Stimulated activated CD4-positive, alpha-beta T cell treated with anti-CD3 and anti-CD28 coated beads, TNF-alpha, amount 100 ng/mL, for 24 hours (primary cell): ENCODE measurements at regions not wholly inside any gene's neighbourhood (a gene's known extent, or its start where the extent isn't known, plus 50 kb on each side); places are given as distances from the start of the nearest gene placed in this dataset.

Experiments used
- DNase-seq, 3 experiments: peaks; one replicate each; pipeline ENCODE4 v3.0.0-alpha.2; 2020; ENCODE audit warnings: low read depth in 3 of 3

DNA sequence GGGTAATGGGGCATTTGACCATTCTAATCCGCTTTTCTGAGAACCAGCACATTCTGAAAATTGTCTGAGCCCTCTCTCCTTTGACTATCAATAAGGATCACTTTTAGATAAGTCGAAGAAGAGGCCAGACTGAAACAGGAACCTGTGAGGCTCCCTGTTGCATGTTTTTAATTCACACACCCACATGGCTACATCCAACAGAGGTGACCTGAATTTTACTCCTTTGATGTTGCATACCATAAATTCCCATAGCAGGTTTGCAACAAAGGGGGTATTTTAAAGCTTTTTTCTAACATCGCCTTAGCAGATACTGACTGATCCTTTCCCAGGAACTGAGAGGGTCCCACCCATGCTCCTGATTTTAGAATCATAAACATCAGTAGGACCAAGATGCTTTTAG is 450.8 kb downstream of the USP25 start:
- no peak for DNase-seq

DNA sequence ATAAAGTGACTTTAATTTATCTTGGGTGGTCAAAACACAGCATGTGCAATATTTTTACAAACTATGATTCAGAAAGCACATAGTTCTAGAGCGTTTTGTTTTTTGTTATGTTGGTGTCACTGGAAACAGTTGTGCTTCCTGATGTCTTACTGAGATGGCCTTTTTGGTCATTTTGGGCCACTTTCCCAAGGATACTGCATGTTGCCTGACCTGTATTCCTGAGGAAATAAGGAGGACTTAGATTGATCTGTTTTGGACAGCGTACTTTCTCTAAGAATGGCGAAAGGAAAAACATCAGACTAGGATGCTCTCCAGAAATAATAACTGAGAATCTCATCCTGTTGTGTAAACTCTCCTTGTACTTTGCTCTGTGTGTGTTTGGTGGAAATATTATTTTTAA is 451.2 kb downstream of the USP25 start:
- no peak for DNase-seq

DNA sequence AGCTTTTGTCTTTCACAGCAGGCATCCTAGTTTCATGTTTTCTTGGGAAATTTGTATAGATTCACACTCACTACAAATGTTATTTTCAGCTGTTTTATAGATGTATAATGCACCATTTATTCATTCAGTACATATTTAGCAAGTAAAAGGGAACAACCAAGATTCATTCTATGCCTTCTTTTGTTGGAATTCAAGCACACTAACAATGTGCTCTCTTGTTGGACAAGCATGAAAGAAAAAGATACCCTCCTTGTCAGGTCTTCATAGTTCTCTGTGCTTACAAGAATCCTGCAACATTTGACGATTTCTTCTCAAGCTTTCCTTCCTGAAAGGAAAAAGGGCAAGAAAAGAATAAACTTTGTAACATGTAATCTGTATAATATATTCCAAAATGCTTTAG is 456.0 kb downstream of the USP25 start:
- DNase-seq: no peak

DNA sequence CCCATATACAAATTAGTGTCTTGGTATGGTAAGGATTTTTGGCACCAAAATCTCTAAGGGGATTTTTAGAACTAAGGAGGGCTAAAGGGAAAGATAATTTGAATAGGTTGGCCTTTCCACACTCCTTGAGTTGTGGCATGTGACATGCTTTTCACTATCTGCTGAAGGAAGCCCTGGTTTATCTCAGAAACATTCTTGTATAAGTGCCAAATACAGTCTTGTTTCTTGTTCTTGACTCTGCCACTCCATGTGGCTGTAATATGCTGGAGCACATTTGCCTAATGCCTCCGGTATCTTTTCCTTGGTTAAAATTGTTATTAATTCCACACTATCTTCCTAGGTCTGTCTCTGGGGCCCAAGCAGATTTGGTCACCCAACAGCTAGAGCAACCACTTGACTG is 457.0 kb downstream of the USP25 start:
- DNase-seq: no peak

DNA sequence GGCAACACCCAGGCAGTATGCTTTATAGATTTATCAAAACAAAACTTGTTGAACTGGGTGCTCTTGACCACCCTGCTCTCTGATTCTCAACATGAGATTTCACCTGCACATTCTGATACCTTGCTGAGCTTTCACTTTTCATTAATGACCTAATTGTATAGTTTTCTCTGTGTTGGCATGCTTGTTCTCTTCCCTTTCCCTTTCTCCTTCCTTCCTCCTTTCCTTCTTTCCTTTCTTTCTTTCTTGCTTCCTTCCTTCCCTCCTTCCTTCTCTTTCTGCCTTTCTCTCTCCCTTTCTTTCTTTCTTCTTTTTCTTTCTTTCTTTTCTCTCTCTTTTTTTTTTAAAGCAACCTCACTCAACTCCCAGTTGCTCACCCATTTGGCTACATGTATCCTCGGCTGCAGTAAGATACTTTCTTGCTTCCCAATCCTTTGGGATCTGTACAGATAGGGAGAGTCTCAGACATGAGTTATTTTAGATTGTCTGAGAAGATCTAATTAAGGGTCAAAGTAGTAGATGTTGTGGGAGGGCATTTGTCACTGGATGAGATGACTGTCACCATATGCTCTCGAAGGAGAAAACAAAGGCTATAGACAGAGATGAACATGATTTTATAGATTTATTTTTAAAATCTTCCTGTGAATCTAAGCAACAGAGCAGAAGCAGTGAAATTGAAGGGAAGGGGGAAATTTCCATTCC is 458.0 kb downstream of the USP25 start:
- DNase-seq: no peak

DNA sequence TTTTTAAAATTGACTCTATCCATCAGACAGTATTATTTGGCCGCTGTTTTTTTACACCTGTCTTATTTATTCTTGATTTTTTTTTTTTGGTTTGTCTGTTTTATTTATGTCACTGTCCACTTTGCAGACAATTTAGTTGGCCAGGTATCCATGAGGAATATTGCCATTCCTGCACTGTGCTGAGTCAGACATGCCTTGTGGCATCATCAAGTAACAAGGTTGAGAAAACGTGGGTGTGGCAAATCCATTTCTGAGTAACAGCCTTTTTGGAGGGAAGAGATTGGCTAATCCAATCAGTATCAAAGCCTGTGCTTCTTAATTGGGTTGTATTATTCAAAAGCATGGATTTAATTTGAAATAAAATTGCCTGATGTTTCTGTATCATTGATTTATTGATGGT is 463.1 kb downstream of the USP25 start:
- no peak for DNase-seq

DNA sequence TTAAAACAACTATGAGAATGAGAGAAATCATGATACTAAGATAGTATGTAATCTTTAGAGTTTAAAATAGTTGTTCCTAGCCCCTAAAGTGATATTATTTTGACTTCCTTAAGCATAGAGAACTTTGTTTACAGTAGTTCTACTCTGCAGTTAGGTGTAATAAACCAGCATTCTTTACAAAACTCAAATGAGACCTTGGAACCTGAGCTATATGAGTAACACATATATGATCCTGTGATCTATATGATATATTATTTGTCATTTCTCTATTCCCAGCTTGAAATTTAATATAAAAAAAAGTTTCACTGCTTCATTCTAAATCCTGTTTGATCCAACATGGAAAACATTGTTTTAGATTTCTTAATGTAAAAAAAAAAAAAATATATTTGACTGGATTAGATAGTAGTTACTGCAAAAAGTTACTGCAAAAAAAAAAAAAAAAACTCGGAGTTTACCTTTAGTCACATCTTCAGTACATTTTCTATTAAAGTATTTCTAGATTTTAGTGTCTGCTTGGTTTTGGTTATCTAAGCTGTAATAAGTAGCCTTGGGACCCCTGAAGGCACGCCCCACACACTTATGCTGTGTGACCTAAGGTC is 463.8 kb downstream of the USP25 start:
- no peak for DNase-seq

DNA sequence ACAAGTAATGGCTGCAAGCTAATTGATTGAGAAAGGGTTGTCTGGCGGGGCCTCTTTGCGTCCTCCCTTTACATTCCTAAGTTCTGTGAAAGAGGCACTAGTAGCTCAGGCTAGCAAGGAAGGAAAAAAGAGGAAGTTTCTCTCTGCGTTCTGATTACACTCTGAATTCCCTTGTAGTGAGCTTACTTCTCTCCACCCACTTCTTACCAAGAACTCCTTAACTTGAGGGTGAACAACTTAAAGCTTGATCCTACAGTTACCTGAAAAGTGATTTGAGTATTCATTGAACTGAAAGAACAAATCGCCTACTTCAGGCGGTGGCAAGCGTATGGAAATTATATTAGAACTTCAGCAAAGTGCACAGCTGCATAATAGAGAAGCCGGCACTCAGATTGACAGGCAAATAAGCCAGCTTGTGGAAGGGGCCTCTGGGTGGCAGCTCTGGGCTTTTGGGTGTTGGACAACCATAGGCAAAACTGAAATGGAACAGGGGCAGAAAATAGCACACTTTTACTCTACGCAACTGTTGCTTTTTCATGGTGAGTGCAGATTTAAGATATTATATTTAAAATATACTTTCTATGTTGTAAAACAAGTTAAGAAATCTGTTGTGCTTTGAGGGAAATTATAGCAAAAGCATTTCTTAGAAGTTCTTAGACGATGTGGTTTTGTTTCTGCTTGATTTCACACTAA is 464.5 kb downstream of the USP25 start:
- DNase-seq: no peak

DNA sequence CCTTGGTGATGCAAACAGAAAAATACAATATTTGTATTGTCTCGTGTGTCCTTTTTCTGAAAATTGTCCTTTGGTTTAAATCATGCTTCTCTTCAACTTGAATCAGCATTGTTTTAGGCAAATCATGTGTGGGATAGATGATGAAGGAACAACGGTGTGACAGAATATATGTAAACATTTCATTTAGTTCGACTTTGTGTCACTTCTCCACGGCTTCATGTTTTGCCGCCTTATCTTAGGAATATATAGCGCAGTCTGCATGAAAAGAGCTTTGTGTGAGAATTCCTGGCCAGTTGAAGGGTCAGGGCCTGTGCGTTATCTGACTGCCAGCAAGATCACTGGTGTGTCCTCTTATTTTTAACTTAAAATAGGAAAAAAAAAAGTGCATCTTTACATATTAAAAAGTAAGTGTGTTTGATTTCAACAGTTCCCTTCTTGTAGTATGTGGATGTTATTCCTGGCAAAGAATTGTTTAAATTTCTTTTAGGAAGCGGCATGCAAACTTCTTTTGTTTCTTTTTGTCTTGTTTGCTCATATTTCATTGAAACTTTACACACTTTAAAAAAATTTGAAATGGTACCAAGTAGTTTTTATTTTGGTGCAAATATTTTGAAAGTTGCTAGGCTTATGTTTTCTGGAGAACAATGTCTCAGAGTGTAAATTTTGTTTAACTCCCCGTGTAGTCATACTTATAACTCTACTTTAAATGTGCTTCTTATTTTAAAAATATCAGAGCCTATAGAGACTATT is 465.2 kb downstream of the USP25 start:
- no peak for DNase-seq

DNA sequence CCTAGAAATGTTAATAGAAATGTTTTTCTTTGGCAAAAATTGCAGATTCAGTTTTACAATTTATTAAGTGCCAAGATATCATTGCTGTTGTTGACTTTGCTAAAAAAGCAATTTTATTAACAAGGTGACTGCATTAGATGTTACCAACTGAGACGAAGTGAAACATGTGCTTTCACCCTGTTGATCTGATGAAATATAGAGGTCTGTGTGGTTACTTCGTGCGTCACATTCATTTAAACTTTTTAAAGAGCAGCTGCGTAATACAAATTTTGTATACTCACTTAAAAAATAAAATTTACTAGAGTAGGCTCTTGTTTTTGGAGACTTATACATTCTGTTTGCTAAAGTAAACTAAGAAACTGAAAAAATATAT is 465.7 kb downstream of the USP25 start:
- DNase-seq: no peak

DNA sequence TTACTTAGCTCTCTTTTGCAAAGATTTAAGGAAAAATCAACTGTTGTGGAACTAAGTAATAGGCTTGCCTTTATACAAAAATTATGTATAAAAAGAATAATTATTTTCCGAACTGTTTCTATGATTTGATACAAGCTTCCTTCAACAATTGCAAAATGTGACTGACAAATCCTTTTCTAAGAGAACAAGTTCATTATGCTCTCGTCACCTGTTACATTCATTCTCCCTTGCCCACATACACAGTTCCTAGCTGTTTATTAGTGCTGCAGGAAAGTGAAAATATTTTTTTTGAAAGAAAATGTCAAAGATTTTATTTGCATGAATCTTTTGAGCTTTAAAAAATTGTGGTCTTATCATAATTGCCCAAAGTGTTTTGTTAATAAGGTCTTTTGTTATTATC is 466.2 kb downstream of the USP25 start:
- DNase-seq: no peak

DNA sequence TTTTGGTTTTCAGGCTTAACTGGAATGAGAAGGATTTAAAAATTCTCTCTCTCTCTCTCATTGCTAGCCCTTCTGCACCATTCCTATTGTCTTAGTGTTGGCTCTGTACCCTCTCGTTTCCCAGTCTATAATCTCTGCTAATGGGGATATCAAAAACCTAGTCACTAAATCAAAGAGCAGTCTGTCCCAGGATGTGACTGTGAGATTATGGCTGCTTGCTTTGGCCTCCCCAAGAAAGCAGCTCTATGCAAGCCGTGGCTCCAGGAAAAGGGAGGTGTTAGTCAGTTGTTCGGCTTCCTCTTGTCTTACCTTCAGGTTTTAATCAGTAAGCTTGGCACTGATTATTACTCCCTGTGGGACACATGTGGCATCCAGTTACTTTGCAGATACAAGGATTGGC is 468.8 kb downstream of the USP25 start:
- DNase-seq: no peak

DNA sequence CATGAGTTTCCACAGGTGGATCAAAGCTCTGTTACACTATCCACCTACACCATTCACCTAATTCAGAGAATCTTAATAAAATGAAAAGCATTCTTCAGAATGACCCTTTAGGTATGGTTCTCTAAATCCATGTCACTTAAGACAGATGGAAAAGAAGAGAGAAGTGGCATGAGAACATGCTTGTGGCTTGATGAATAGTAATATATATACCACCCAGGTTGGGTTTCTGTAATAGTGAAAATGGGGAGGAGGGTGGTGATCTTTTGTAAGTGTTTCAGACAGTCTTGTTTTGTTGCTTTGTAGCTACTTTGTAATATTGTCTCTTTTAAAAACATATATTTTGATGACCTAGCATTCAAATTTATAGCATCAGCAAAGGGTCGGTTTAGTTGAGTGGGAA is 469.8 kb downstream of the USP25 start:
- no peak for DNase-seq

DNA sequence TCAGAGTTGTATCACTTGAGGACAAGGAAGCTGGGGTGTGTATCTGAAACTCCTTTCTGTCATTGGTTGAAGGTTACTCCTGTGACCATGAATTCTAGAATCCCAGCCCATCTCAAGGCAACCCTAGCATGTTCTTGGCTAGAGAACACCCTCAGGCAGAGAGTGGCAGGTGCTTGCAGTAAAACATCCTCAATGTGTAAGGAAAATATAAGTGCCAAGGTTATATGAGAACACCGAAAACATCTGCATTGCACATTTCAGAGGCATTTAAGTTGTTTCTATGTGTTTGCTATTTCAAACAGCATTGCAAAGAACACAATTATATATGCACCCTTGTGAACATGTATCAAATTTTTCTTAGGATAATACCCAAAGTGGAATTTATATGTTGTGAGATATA is 471.9 kb downstream of the USP25 start:
- no peak for DNase-seq

DNA sequence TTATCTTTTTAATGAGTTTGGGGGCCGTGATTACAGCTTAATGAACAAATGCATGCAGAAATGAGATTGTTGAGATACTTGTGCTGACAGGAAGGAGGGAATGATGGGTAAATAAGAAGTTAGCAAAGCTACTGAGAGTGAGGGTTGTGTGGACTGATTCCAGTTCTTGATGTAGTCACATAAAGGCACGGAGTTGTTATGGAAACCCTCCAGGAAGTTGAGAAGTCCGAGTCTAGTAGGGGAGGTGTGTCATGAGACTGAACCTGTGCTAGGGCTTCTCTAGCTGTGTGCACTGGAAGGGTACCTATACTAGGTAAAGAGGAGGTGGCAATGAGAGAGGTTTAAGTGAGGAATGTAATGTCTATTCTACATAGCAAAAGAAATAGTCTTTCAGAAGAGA is 475.7 kb downstream of the USP25 start:
- no peak for DNase-seq

DNA sequence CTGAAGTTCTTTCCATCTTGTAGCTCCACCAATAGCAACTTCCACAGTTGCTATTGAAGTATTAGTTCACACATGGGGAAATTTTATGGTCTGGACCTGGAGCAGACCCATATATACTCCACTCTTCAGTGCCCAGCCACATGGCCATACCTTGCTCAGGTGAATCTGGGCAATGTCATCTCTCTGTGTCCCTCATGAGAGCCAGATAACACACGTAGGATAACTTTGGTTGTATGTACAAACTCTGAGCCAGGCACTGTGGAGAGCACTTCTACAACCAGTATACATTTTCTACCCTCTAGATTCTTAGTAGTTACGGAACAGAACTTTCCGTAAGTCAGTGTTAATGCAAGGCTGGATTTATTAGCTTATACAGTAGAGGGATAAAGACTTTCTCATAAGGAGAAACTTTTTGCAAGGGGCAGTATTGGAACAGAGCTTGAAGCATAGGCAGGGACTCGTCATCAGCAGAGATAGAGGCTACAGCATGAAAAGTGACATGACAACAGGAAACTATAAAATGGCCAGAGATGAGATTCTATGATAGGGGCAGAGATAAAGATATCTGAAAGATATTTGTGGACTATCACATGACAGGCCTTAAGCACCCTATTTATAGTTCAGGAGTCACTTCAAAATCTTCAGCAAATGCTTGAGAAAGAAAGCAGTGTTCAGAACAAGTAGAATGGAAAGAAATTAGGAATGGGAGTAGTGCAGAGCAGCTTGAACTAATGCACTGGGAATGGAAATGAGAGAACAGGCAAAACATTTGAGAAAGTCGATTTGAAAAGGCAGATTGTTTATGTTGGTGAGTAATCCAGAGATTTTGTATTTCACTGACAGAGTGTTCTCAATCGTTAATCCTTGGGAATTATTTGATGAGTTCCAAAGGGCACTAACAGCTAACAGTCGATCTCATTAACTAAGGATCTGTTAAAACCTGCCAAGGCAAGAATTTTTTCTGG is 481.8 kb downstream of the USP25 start:
- no peak for DNase-seq

DNA sequence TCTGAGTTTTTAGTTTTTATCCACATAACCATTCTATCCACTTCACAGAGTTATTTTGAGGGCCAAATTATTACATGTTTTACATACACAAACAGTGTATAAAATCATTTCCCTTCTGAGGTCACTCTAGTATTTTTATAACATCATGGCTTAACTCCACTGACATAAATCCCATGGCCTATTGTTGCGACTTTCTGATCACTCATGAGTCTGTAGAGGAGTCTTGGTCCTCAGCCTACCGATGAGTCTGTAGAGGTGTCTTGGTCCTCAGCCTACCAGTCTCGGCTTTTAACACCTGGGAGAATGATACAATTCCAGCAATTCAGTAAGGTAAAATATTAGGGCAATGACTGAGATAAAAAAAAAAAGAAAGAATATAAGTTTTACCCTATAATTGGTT is 483.7 kb downstream of the USP25 start:
- DNase-seq: no peak

DNA sequence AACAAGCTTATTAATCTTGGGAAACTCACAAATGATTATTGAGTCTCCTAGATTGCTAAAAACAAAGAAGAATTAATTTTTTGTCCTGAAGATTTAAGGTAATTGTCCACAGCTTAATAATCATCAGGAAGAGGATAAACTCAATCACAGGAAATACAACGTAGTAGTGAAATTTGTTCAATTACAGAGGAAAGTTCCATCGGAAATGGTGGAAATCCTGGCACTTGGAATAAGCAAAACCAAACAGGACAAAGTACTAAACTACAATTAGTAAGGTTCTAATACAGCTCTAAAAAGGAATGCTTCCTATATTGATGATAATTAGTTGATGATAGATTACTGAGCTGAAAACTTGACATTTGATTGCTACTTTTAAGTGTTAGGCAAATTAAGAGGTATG is 485.4 kb downstream of the USP25 start:
- no peak for DNase-seq

DNA sequence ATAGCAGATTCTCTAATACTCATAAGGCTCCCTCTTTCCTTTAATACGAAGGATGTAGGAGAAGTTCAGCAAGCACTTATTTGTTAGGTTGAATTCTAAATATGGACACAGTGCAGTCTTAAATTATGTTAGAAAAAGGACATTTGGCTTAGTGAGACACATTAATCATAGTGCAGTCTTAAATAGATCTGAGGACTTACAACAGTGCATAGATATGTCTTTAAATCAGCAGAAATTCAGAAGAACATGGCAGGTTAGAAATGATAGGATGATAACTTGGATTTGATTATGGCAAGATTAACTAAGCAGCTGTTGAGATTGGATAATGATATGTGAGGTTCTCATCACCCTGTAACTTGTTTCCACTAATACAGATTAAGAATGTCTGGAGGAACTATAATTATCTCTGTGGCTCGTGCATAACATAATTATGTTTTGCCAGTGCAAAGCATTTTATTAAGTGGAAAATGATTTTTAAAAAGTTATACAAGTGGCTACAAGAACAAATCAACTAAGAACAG is 485.9 kb downstream of the USP25 start:
- no peak for DNase-seq

DNA sequence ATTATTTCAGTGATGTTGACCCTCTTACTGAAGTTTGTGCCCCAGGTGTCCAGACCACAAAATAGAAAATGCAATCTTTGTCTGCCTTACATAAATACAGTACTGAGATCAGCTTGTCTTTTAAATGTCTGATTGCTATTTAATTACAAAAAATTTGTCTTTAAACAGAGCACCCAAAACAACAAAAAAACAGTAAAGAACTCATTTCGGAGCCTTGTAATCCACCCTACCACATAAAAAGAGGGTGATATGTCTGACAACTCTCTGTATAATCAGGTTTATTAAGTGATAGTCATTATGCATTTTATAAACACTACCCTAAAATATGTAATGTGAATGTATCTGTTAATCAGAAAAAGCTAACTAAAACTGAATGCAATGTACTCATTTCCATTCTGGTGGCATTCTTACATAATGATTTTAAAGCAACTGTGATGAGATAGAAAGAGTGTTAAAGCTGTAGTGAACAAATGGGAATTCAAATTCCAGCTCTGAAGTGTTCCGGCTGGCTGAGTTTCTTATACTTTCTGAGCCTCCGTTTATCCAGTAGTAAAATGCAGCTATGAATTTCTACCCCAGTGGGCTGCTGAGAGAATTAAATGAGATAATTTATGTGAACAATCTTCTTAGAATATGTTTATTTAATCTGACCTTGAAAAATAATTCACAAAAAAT is 486.6 kb downstream of the USP25 start:
- DNase-seq: no peak
